ENCODE measurements at regions not wholly inside any gene's neighbourhood (a gene's known extent, or its start where the extent isn't known, plus 50 kb on each side); places are given as distances from the start of the nearest gene placed in this dataset.

DNA sequence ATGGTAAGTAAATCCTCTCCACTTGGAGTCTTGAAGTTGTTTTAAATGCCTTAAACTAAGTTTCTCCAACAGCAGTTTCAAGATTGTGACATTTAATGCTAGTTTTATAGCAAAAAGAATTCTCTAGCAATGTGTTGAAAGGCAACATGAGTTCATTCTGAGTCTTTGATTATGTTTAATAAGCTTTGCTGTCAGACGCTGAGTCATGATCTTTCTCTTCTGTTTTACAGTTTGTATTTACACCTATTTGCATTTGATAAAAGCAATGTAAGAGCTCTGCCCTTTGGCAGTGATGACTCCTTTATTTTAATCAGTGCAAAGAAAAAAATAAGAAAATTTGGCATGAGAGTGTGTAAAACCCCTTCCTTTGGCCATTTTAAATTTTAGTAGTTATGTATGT lies 497.7 kb downstream of the STK39 start:
- no peaks in the 10 kb centered on the region for H3K9me3 ChIP-seq (ENCODE audit: control extremely low read depth in 1 of 3, control insufficient read depth in 2 of 3, insufficient read depth in 1 of 3, low read length in 2 of 3)
- no peaks in the 10 kb centered on the region for H3K4me1 Mint-ChIP-seq
- no peak overlapping the region for H3K9ac ChIP-seq (ENCODE audit: low read length)
- no peak overlapping the region for H3K4me2 ChIP-seq (replicated peaks; ENCODE audit: low read depth, low read length, poor library complexity, severe bottlenecking)
- no peaks in the 10 kb centered on the region for H3K9me3 Mint-ChIP-seq (ENCODE audit: insufficient read depth)
- WGBS (ENCODE audit: insufficient coverage): no CpG with 5 or more reads among the region's 1 CpG
- ChIA-PET POLR2A (no interaction called here), CTCF (no interaction called here)
- no peak overlapping the region for H3K4me3 ChIP-seq (ENCODE audit: control extremely low read depth in 1 of 5, extremely low read depth in 1 of 5, insufficient read depth in 1 of 5, low read depth in 2 of 5, low read length in 4 of 5)
- no peaks in the 10 kb centered on the region for H3K79me2 ChIP-seq (ENCODE audit: control insufficient read depth, insufficient read depth, low read length)
- H3K27ac ChIP-seq (ENCODE audit: low read length in 2 of 2): no peak overlapping the region
- no peaks in the 10 kb centered on the region for H4K20me1 ChIP-seq (ENCODE audit: control insufficient read depth, insufficient read depth, low read length, poor library complexity, severe bottlenecking)
- H3K27ac Mint-ChIP-seq: no peak overlapping the region
- intact Hi-C loops (cut with micrococcal nuclease): no loop called here
- H3K4me3 Mint-ChIP-seq: no peak overlapping the region
- no peak overlapping the region for H2AFZ ChIP-seq (ENCODE audit: insufficient read depth, low read depth, low read length, poor library complexity, severe bottlenecking)
- H3K27me3 Mint-ChIP-seq: peaks cover 6% of the 10 kb centered on the region
- H3K27me3 ChIP-seq (replicated peaks in 1 of 4; ENCODE audit: control extremely low read depth in 1 of 4, control insufficient read depth in 3 of 4, insufficient read depth in 4 of 4, low read length in 3 of 4): no peaks in the 10 kb centered on the region
- no peaks in the 10 kb centered on the region for H3K36me3 ChIP-seq (replicated peaks in 1 of 2; ENCODE audit: control extremely low read depth in 1 of 2, control insufficient read depth in 1 of 2, extremely low read depth in 1 of 2, insufficient read depth in 2 of 2, low read length in 1 of 2)
- no peaks in the 10 kb centered on the region for H3K4me1 ChIP-seq (ENCODE audit: control insufficient read depth in 2 of 2, insufficient read depth in 2 of 2, low read length in 2 of 2)
- DNase-seq (no peak), ATAC-seq (ENCODE audit: low read depth) (no peak)
- TF ChIP-seq EZH2 (IDR thresholded peaks at IDR 0.05; ENCODE audit: borderline replicate concordance, insufficient read depth, low read depth, low read length, poor library complexity, severe bottlenecking): no peak
- TF ChIP-seq, protein P1, sequence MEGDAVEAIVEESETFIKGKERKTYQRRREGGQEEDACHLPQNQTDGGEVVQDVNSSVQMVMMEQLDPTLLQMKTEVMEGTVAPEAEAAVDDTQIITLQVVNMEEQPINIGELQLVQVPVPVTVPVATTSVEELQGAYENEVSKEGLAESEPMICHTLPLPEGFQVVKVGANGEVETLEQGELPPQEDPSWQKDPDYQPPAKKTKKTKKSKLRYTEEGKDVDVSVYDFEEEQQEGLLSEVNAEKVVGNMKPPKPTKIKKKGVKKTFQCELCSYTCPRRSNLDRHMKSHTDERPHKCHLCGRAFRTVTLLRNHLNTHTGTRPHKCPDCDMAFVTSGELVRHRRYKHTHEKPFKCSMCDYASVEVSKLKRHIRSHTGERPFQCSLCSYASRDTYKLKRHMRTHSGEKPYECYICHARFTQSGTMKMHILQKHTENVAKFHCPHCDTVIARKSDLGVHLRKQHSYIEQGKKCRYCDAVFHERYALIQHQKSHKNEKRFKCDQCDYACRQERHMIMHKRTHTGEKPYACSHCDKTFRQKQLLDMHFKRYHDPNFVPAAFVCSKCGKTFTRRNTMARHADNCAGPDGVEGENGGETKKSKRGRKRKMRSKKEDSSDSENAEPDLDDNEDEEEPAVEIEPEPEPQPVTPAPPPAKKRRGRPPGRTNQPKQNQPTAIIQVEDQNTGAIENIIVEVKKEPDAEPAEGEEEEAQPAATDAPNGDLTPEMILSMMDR (IDR thresholded peaks at IDR 0.05): no peak

DNA sequence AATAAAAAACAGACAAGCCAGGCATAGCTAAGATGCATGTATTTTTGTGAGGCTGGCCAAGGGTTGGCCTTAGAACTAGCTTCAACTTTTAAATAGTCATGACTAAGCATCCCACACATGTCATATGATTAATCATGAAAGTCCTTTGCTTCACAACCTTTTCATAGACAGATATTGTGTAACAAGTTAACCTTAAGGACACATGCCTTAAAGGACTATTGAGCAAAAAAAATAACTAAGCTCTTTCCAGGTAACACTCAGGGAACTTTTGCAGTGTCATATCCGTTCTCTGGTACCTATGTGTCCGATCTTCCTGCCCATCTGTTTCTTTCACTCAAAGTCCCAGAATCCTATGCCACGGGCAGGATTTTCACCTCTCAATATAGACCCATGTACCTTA lies 498.4 kb downstream of the STK39 start:
- ChIA-PET POLR2A (no interaction called here), CTCF (no interaction called here)
- Histone ChIP-seq H2AFZ (ENCODE audit: insufficient read depth, low read depth, low read length, poor library complexity, severe bottlenecking) (no peak overlapping the region), H4K20me1 (ENCODE audit: control insufficient read depth, insufficient read depth, low read length, poor library complexity, severe bottlenecking) (no peaks in the 10 kb centered on the region), H3K4me2 (replicated peaks; ENCODE audit: low read depth, low read length, poor library complexity, severe bottlenecking) (no peak overlapping the region), H3K4me3 (ENCODE audit: control extremely low read depth in 1 of 5, extremely low read depth in 1 of 5, insufficient read depth in 1 of 5, low read depth in 2 of 5, low read length in 4 of 5) (no peak overlapping the region), H3K4me1 (ENCODE audit: control insufficient read depth in 2 of 2, insufficient read depth in 2 of 2, low read length in 2 of 2) (no peaks in the 10 kb centered on the region), H3K27ac (ENCODE audit: low read length in 2 of 2) (no peak overlapping the region), H3K36me3 (replicated peaks in 1 of 2; ENCODE audit: control extremely low read depth in 1 of 2, control insufficient read depth in 1 of 2, extremely low read depth in 1 of 2, insufficient read depth in 2 of 2, low read length in 1 of 2) (no peaks in the 10 kb centered on the region), H3K9ac (ENCODE audit: low read length) (no peak overlapping the region), H3K9me3 (ENCODE audit: control extremely low read depth in 1 of 3, control insufficient read depth in 2 of 3, insufficient read depth in 1 of 3, low read length in 2 of 3) (no peaks in the 10 kb centered on the region), H3K27me3 (replicated peaks in 1 of 4; ENCODE audit: control extremely low read depth in 1 of 4, control insufficient read depth in 3 of 4, insufficient read depth in 4 of 4, low read length in 3 of 4) (no peaks in the 10 kb centered on the region), H3K79me2 (ENCODE audit: control insufficient read depth, insufficient read depth, low read length) (no peaks in the 10 kb centered on the region)
- no peak overlapping the region for H3K27ac Mint-ChIP-seq
- no peaks in the 10 kb centered on the region for H3K4me1 Mint-ChIP-seq
- H3K9me3 Mint-ChIP-seq (ENCODE audit: insufficient read depth): no peaks in the 10 kb centered on the region
- peaks cover 3% of the 10 kb centered on the region for H3K27me3 Mint-ChIP-seq
- ATAC-seq (ENCODE audit: low read depth) (no peak), DNase-seq (no peak)
- intact Hi-C loops (cut with micrococcal nuclease): no loop called here
- H3K4me3 Mint-ChIP-seq: no peak overlapping the region
- TF ChIP-seq, protein P1 (IDR thresholded peaks at IDR 0.05): no peak
- TF ChIP-seq EZH2 (IDR thresholded peaks at IDR 0.05; ENCODE audit: borderline replicate concordance, insufficient read depth, low read depth, low read length, poor library complexity, severe bottlenecking): no peak
- 80% methylated on average over 2 of the region's 3 CpGs for WGBS (ENCODE audit: insufficient coverage)
